ENCODE measurements at regions not wholly inside any gene's neighbourhood (a gene's known extent, or its start where the extent isn't known, plus 50 kb on each side); places are given as distances from the start of the nearest gene placed in this dataset.
"Not testable (repeated sequence)": the region's sequence is repeated elsewhere in the genome, so short reads cannot be mapped to it uniquely, and the experiment has no call there.

DNA sequence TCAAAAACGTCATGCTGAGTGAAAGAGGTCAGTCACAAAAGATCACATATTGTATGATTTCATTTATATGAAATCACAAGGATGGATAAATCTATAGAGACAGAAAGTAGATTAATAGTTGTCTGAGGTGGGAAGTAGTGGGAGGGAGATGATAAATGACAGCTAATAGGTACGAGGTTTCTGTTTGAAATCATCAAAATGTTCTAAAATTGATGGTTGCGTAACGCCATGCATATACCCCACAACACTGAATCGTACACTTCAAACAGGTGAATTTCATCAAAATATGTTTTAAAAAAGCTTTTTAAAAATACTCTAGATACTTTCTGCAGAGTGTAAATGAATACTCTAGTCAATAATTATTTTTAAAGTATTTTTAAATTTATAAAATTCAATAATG, 303.0 kb upstream of the STAC start:
- DNase-seq (ENCODE audit: low spot score): no peak

DNA sequence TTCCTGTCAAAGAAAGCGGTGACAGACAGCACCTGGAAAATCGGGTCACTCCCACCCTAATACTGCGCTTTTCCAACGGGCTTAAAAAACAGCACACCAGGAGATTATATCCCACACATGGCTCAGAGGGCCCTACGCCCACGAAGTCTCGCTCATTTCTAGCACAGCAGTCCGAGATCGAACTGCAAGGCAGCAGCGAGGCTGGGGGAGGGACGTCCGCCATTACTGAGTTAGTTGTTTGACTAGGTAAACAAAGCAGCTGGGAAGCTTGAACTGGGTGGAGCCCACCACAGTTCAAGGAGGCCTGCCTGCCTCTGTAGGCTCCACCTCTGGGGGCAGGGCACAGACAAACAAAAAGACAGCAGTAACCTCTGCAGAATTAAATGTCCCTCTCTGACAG, 297.3 kb upstream of the STAC start:
- DNase-seq (ENCODE audit: low spot score): not testable (repeated sequence)

- no peak for DNase-seq (ENCODE audit: low spot score)
Observed at GRCh38 chr3:36095238-36095637, 285.1 kb upstream of the STAC start.

GRCh38 chr3:36097209-36097608, 283.1 kb upstream of the STAC start:
- no peak for DNase-seq (ENCODE audit: low spot score)

GRCh38 chr3:36114353-36114752, 266.0 kb upstream of the STAC start:
- DNase-seq (ENCODE audit: low spot score): no peak

- peak; percentile 74 for DNase-seq (ENCODE audit: low spot score)
Observed at GRCh38 chr3:36124118-36124796, 256.0 kb upstream of the STAC start.

- no peak for DNase-seq (ENCODE audit: low spot score)
Observed at GRCh38 chr3:36132214-36132613, 248.1 kb upstream of the STAC start.

DNA sequence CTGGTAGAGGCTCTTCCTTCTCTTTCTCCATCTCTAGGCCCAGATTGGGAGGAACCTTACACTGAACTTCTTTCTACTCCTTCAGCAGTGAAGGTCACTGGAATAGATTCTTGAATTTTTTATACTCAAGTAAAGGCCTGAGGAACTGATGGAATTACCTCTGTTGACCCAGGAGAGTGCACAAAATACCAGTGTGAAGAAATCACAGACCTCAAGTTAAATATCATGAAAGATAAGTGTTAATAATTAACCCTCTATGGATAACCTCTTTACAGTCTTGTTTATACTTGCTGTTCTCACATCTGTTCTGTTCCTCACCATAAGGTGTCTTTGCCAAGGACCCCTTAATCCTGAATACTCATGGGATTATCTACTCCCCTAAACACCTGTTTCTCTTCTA, 244.4 kb upstream of the STAC start:
- DNase-seq (ENCODE audit: low spot score): no peak

DNA sequence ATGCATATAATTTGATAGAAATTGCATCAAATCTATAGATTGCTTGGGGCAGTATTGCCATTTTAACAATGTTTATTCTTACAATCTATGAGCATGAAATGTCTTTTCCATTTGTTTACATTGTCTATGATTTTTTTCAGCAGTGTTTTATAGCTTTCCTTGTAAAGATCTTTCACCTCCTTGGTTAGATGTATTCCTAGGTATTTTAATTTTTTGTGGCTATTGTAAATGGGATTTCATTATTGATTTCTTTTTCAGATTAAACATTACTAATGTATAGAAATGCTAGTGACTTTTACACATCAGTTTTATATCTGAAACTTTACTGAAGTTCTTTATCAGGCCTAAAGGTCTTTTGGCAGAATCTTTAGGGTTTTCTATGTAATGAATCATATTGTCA, 237.6 kb upstream of the STAC start:
- DNase-seq (ENCODE audit: low spot score): no peak

DNA sequence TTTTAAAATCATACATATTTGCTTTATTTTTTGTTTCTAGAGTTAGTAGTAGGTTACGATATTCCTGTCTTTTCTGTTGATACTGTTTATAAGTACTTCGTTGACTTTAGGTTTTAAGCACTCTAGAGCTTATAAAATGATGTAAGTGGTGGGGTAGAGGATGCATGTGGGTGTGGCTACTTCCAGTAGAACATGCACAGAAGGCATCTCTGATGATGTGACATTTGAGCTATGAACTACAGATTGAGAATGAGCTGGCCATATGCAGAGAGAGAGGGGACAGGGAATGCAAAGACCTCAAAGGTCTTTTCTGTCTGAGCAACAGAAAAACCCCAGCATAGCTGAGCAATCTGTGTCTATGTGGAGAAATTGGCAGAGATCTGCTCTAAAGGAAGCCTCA, 233.9 kb upstream of the STAC start:
- no peak for DNase-seq (ENCODE audit: low spot score)

DNA sequence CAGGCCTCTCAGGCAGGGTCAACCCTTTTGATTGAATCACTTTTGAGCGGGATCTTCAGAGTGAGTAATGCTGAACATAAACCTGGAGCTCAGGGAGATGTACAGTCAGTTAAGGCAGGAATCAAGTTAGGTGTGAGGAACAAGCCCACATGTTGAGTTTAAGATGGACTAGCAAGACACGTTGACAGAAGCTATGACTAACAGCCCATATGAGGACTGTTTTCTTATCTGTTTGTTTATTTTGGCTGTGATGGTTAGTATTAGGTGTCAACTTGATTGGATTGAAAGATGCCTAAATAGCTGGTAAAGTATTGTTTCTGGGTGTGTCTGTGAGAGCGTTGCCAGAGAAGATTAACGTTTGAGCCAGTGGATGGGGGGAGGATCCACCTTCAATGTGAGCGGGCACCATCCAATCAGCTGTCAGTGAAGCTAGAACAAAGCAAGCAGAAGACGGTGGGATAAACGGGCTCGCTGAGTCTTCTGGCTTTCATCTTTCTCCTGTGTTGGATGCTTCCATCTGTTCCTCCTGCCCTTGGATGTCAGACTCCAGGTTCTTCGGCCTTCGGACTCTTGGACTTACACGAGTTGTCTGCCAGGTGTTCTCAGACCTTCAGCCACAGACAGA, 232.3 kb upstream of the STAC start:
- DNase-seq (ENCODE audit: low spot score): no peak

DNA sequence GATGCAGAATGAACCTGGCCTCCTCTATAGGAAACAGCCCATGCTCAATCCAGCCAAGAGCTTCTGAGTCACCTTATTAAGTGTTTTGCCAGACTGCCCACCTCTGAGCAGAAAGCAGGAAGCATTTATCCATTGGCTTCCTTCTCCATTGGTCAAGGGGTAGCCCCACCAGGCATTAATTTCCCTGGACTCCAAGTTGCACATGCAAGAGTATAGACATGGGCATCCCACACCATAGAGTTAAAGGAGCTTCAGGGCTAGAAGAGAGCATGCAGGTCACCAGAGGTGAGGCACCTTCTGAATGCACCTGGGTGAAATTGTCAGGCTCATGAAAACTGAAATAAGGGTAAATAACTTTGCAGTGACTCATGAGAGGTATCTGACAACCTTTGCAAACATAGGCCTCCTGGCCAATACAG, 230.8 kb upstream of the STAC start:
- DNase-seq (ENCODE audit: low spot score): no peak

- DNase-seq (ENCODE audit: low spot score): no peak
Observed at GRCh38 chr3:36155515-36155914, 224.8 kb upstream of the STAC start.

- DNase-seq (ENCODE audit: low spot score): no peak
Observed at GRCh38 chr3:36164400-36164799, 215.9 kb upstream of the STAC start.

DNA sequence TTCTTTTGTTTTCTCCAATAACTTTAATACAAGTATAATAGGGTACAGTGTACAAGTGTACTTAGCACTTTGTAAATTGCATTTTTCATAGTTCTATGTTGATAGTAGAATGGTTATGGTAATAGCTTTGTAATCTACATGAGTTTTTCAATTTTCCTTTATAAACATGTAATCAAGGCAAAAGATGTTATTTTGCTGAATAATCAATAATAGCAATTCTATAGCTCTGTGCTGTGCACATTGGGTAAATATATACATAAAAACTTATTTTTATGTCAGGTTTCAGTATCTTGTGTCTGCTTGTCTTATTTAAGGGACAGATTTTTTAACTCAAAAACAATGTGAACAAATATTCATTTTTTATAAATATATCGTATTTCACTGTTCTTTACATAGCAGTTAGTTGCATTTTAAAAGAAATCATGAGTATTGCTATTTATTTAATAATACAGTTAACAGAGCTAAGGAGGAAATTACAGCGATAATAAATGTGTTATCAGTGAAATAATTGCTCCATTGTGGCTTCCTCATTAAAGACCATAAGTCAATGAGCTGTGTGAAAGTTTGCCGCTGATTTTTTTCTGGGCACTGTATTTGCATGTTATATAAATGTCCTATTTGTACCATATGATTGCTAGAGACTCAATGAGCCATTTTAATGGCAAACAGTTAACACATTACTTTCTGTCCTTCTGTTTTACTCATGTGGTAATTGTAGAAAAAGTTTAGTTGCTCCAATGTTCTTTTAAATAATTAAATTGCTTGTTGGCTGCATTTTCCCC, 214.6 kb upstream of the STAC start:
- no peak for DNase-seq (ENCODE audit: low spot score)

- peak; percentile 18 for DNase-seq (ENCODE audit: low spot score)
Observed at GRCh38 chr3:36166477-36166876, 213.8 kb upstream of the STAC start.

GRCh38 chr3:36172699-36173098, 207.6 kb upstream of the STAC start:
- DNase-seq (ENCODE audit: low spot score): no peak

DNA sequence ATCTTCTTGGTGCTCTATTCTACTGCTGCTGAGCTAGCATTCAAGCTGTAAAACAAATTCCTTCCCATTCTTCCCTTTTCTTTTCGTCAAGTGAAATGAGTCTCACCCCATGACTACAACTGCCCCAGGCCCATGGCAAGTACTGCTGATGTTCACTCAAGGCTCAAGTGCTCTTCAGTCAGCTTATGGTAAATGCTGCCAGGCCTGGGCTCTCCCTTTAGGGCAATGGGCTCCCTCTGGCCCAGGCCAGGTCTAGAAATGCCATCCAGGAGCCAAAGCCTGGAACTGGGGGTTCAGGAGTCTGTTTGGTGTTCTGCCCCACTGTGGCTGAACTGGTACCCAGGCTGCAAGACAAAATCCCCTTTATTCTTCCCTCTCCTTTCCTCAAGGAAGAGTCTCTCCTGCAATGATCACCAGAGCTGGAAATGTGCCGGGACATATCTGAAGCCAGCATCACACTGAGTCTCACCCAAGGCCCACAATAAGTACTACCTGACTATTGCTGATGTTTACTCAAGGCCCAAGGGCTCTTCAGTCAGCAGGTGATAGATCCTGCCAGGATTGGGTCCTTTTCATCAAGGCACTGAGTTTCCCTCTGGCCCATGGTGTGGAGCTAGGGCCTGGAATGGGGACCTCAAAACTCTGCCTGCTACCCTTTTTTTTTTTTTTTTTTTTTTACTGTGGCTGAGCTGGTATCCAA, 205.0 kb upstream of the STAC start:
- DNase-seq (ENCODE audit: low spot score): no peak

- no peak for DNase-seq (ENCODE audit: low spot score)
Observed at GRCh38 chr3:36175916-36176461, 204.3 kb upstream of the STAC start.

DNA sequence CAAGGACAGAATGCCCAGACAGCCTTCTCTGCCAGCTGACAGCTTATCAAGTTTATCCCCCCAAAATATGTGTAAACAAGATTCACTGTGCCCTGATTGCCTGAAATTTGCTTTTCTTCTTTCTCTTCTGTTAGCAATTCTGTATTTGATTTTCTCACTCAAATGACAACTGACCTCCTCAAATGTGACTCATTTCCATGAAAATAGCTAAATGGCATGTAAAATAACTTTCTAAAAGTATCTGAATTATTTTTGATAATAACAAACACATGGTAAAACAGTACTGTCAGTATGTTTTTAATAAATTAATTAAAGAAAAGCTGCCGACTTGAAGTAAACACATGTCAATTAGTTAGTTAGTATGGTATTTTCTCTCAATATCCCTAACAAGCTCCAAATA, 202.3 kb upstream of the STAC start:
- DNase-seq (ENCODE audit: low spot score): no peak

GRCh38 chr3:36182024-36182423, 198.3 kb upstream of the STAC start:
- no peak for DNase-seq (ENCODE audit: low spot score)

DNA sequence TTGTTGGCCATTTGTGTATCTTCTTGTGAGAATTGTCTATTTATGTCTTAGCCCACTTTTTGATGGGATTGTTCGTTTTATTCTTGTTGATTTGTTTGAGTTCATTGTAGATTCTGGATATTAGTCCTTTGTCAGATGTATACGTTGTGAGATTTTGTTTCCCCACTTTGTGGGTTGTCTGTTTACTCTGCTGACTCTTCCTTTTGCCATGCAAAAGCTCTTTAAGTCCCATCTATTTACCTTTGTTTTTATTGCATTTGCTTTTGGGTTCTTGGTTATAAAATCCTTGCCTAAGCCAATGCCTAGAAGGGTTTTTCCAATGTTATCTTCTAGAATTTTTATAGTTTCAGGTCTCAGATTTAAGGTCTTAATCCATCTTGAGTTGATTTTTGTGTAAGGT, 193.1 kb upstream of the STAC start:
- not testable (repeated sequence) for DNase-seq (ENCODE audit: low spot score)
